Endothelial cell of umbilical vein (primary cell): ENCODE measurements at regions not wholly inside any gene's neighbourhood (a gene's known extent, or its start where the extent isn't known, plus 50 kb on each side); places are given as distances from the start of the nearest gene placed in this dataset.

Experiments used
- BruUV-seq: library from RNA; stranded (reverse); fragments of 400-500 nt; replicated peaks from 2 replicates; lab custom pipeline; 2021; lab: Mats Ljungman, UMichigan
- CTCF ChIA-PET: fragments of 300-600, 350-600 bp; sonication (Branson Sonifier 250); formaldehyde crosslinking; loops from one replicate; lab custom pipeline; 2021; ENCODE audit warnings: antibody characterized with exemption, inconsistent platforms; lab: Charles Lee
- POLR2A ChIA-PET: fragments of 300-600, 350-600 bp; sonication (Branson Sonifier 250); formaldehyde crosslinking; loops from one replicate; lab custom pipeline; 2021; ENCODE audit warnings: antibody characterized with exemption, inconsistent platforms; lab: Charles Lee
- DNase-seq: peaks from one replicate; pipeline ENCODE4 v3.0.0-alpha.2; 2011; ENCODE audit warnings: low read depth, low spot score
- FAIRE-seq: peaks from 2 replicates; lab custom pipeline; 2011; peaks lifted over from hg19 to GRCh38; lab: Jason Lieb, UNC
- H2AFZ ChIP-seq: 2 replicates; pipeline ENCODE4 v1.6.0; 2012; ENCODE audit warnings: low read depth, low read length, control low read depth, inconsistent platforms
- H3K27ac ChIP-seq: 2 replicates; pipeline ENCODE4 v1.5.1; 2011; ENCODE audit warnings: low read depth, mild to moderate bottlenecking, control low read depth, low read length, moderate library complexity; ENCODE audit not compliant: insufficient read depth
- H3K27me3 ChIP-seq, 2 experiments: 2 replicates each; pipeline versions ENCODE4 v1.6.0 to v1.6.1; 2011; ENCODE audit warnings: low read length in 2 of 2, mixed read lengths in 1 of 2; ENCODE audit not compliant: control insufficient read depth in 2 of 2, insufficient read depth in 2 of 2
- H3K36me3 ChIP-seq, 2 experiments: 2 replicates in 1 of 2; 3 replicates in 1 of 2; pipeline ENCODE4 v1.5.1; 2011; ENCODE audit warnings: low read length in 2 of 2, mild to moderate bottlenecking in 1 of 2, moderate library complexity in 1 of 2; ENCODE audit not compliant: control insufficient read depth in 2 of 2, insufficient read depth in 2 of 2; ENCODE audit errors: extremely low read depth in 1 of 2
- H3K4me1 ChIP-seq: 3 replicates; pipeline ENCODE4 v1.5.1; 2011; ENCODE audit warnings: mild to moderate bottlenecking, low read length; ENCODE audit not compliant: control insufficient read depth, insufficient read depth; ENCODE audit errors: extremely low read depth
- H3K4me2 ChIP-seq: 2 replicates; pipeline ENCODE4 v1.6.1; 2011; ENCODE audit warnings: low read length, control low read depth, mixed read lengths; ENCODE audit not compliant: insufficient read depth
- H3K4me3 ChIP-seq, 3 experiments: fragments of 200-600 bp in 1 of 3; sonication (generic), shearing (Covaris generic) in 1 of 3; replicated peaks in 1 of 3; 2 replicates each; pipeline ENCODE4 v1.5.1; 2011 to 2016; ENCODE audit warnings: control low read depth in 3 of 3, low read length in 3 of 3, mild to moderate bottlenecking in 2 of 3, inconsistent platforms in 1 of 3, low read depth in 1 of 3, moderate library complexity in 1 of 3; ENCODE audit not compliant: insufficient read depth in 1 of 3
- H3K79me2 ChIP-seq: 2 replicates; pipeline ENCODE4 v1.6.0; 2012; ENCODE audit warnings: low read length, inconsistent platforms; ENCODE audit not compliant: control insufficient read depth, insufficient read depth
- H3K9ac ChIP-seq: replicated peaks from 2 replicates; pipeline ENCODE3; 2011; ENCODE audit warnings: low read length, control low read depth; ENCODE audit not compliant: insufficient read depth; ENCODE audit errors: extremely low read depth
- H3K9me1 ChIP-seq: replicated peaks from 3 replicates; pipeline ENCODE4 v1.6.0; 2011; ENCODE audit warnings: mild to moderate bottlenecking, low read length; ENCODE audit not compliant: control insufficient read depth, insufficient read depth; ENCODE audit errors: extremely low read depth
- H3K9me3 ChIP-seq: replicated peaks from 2 replicates; pipeline ENCODE4 v1.5.1; 2012; ENCODE audit warnings: low read length, inconsistent platforms; ENCODE audit not compliant: control insufficient read depth, insufficient read depth
- H4K20me1 ChIP-seq: replicated peaks from 2 replicates; pipeline ENCODE3; 2011; ENCODE audit warnings: mild to moderate bottlenecking, low read length; ENCODE audit not compliant: control insufficient read depth, insufficient read depth; ENCODE audit errors: extremely low read depth
- CTCF ChIP-seq, 2 donors: IDR thresholded peaks; 1 replicate in 1 of 2; 2 replicates in 1 of 2; pipeline ENCODE4 v1.5.1; 2011; ENCODE audit warnings: low read length in 2 of 2, mild to moderate bottlenecking in 2 of 2, moderate library complexity in 2 of 2, control low read depth in 1 of 2, inconsistent platforms in 1 of 2, low read depth in 1 of 2; ENCODE audit not compliant: insufficient read depth in 1 of 2; ENCODE audit errors: extremely low read depth in 1 of 2
- EZH2 ChIP-seq: IDR thresholded peaks from 2 replicates; pipeline ENCODE4 v1.6.1; 2012; ENCODE audit warnings: borderline replicate concordance, low read depth, mild to moderate bottlenecking, moderate library complexity, low read length, inconsistent platforms; ENCODE audit not compliant: severe bottlenecking
- FOS ChIP-seq: IDR thresholded peaks from 2 replicates; pipeline ENCODE4 v1.6.1; 2011; ENCODE audit warnings: mild to moderate bottlenecking, low read length, moderate library complexity, borderline replicate concordance; ENCODE audit not compliant: insufficient read depth
- GATA2 ChIP-seq: IDR thresholded peaks from 2 replicates; pipeline ENCODE4 v1.7.0; 2011; ENCODE audit warnings: low read depth, mild to moderate bottlenecking, moderate library complexity, mixed read lengths, low read length; ENCODE audit not compliant: insufficient read length, insufficient read depth
- JUN ChIP-seq: IDR thresholded peaks from 2 replicates; pipeline ENCODE4 v1.6.1; 2011; ENCODE audit warnings: borderline replicate concordance, low read depth; ENCODE audit not compliant: insufficient read length, insufficient read depth
- MAX ChIP-seq: IDR thresholded peaks from 2 replicates; pipeline ENCODE4 v1.6.1; 2011; ENCODE audit not compliant: insufficient read depth, insufficient read length
- MYC ChIP-seq: IDR thresholded peaks from one replicate; pipeline ENCODE4 v1.6.1; 2011; ENCODE audit warnings: mild to moderate bottlenecking, low read depth, low read length
- POLR2A ChIP-seq: IDR thresholded peaks from 2 replicates; pipeline ENCODE4 v1.6.1; 2012; ENCODE audit warnings: low read depth, mild to moderate bottlenecking, control low read depth, low read length
- POLR2AphosphoS5 ChIP-seq: IDR thresholded peaks from 2 replicates; pipeline ENCODE4 v1.6.1; 2012; ENCODE audit warnings: low read depth, mild to moderate bottlenecking, control low read depth, low read length, moderate library complexity; ENCODE audit not compliant: insufficient read depth
- dilution Hi-C: fragments of 300-500 bp; cut with MboI; formaldehyde crosslinking; loops from one replicate; pipeline ENCODE4 v1.15.0; 2019; ENCODE audit warnings: low sequenced_read_pairs; ENCODE audit not compliant: extremely low pct_ligation_motif_present
- intact Hi-C: fragments of 100-400 bp; cut with micrococcal nuclease; formaldehyde crosslinking; loops from one replicate; pipeline ENCODE4 v1.10.0; 2022

GRCh38 chr14:56416213-56416612, 163.4 kb upstream of the TMEM260 start:
- FAIRE-seq: no peak
- ChIA-PET CTCF (interaction anchor here (1.6 kb wide), 1 partner anchor 76 kb away, joined by 4 read pairs; no protein-coding TSS in a partner anchor), POLR2A (no interaction called here)
- Histone ChIP-seq H3K36me3 (no peaks in the 10 kb centered on the region), H3K9ac (no peak overlapping the region), H3K4me1 (peaks cover 24% of the 10 kb centered on the region), H3K9me3 (no peaks in the 10 kb centered on the region), H4K20me1 (no peaks in the 10 kb centered on the region), H3K79me2 (no peaks in the 10 kb centered on the region), H3K27ac (no peak overlapping the region), H3K9me1 (no peaks in the 10 kb centered on the region), H3K4me2 (no peak overlapping the region), H3K4me3 (no peak overlapping the region), H3K27me3 (no peaks in the 10 kb centered on the region), H2AFZ (no peak overlapping the region)
- DNase-seq: no peak
- no TSS peak for BruUV-seq
- dilution Hi-C loops: no loop called here
- TF ChIP-seq GATA2 (no peak), EZH2 (no peak), FOS (no peak), CTCF (IDR thresholded peaks at IDR 0.05; ENCODE audit: extremely low read depth in 1 of 2, insufficient read depth in 1 of 2, low read depth in 1 of 2, low read length in 2 of 2) (no peak), POLR2AphosphoS5 (no peak), JUN (no peak), POLR2A (no peak), MYC (no peak), MAX (no peak)
- intact Hi-C loops: no loop called here
